ENCODE measurements at regions not wholly inside any gene's neighbourhood (a gene's known extent, or its start where the extent isn't known, plus 50 kb on each side); places are given as distances from the start of the nearest gene placed in this dataset.

DNA sequence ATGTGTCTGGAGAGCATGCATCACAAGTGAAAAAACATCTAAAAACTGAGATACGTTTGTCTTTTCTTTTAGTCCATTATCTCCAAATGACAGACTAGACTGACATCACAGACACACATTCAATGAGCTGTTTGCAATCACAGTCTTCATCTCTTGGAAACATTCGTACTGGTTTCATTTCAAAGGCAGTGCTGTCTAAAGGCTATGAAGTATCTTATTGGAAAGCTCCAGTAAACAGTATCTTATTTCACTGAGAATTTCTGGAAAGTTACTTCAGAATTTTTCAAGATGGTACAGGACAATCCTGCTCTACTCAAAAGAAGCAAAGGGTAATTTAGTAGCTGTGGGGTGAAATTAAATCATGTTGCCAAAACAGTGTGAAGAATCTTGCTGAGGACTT, 53.5 kb upstream of the TNFRSF19 start (continued):
- TF ChIP-seq, protein P1, sequence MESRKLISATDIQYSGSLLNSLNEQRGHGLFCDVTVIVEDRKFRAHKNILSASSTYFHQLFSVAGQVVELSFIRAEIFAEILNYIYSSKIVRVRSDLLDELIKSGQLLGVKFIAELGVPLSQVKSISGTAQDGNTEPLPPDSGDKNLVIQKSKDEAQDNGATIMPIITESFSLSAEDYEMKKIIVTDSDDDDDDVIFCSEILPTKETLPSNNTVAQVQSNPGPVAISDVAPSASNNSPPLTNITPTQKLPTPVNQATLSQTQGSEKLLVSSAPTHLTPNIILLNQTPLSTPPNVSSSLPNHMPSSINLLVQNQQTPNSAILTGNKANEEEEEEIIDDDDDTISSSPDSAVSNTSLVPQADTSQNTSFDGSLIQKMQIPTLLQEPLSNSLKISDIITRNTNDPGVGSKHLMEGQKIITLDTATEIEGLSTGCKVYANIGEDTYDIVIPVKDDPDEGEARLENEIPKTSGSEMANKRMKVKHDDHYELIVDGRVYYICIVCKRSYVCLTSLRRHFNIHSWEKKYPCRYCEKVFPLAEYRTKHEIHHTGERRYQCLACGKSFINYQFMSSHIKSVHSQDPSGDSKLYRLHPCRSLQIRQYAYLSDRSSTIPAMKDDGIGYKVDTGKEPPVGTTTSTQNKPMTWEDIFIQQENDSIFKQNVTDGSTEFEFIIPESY (IDR thresholded peaks at IDR 0.05; ENCODE audit: borderline replicate concordance, low read depth): no peak
- TF ChIP-seq GATA2 (CRISPR knock-in tag; IDR thresholded peaks at IDR 0.05): no peak

DNA sequence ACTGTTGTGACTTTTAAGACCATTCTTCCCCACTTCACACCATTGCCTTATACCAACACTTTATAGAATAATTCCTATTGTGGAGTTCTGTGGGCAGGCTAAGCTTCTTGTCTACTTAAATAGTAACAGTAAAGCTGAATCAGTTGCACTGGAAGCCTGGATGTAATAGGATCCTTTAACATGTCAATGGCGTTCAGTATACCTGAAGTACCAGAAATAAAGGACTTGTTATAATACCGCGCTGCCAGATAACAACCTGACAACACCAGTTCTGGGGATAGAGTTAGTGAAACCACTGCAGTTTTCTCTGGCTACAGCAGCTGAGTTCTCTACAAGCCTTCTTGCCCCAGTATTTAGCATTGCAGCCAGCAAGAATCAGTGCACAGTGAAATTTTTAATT, 52.0 kb upstream of the TNFRSF19 start:
- H2AFZ ChIP-seq (ENCODE audit: low read depth): no peak overlapping the region
- WGBS (ENCODE audit: low lambda C conversion rate): 85% methylated on average over 3 of the region's 3 CpGs
- no peak for TF ChIP-seq SMC3 (IDR thresholded peaks at IDR 0.05; ENCODE audit: low read depth, low read length)
- TF ChIP-seq, protein P2, sequence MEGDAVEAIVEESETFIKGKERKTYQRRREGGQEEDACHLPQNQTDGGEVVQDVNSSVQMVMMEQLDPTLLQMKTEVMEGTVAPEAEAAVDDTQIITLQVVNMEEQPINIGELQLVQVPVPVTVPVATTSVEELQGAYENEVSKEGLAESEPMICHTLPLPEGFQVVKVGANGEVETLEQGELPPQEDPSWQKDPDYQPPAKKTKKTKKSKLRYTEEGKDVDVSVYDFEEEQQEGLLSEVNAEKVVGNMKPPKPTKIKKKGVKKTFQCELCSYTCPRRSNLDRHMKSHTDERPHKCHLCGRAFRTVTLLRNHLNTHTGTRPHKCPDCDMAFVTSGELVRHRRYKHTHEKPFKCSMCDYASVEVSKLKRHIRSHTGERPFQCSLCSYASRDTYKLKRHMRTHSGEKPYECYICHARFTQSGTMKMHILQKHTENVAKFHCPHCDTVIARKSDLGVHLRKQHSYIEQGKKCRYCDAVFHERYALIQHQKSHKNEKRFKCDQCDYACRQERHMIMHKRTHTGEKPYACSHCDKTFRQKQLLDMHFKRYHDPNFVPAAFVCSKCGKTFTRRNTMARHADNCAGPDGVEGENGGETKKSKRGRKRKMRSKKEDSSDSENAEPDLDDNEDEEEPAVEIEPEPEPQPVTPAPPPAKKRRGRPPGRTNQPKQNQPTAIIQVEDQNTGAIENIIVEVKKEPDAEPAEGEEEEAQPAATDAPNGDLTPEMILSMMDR (IDR thresholded peaks at IDR 0.05): no peak
- no peak for TF ChIP-seq FOSL2 (IDR thresholded peaks at IDR 0.05; ENCODE audit: borderline replicate concordance, low read depth)

More for the DNA sequence above, 52.0 kb upstream of the TNFRSF19 start:
- Histone ChIP-seq H3K9me3 (no peaks in the 10 kb centered on the region), H3K9ac (no peak overlapping the region), H3K27ac (ENCODE audit: low read depth in 2 of 2, low read length in 1 of 2) (no peak overlapping the region), H3K9me2 (no peaks in the 10 kb centered on the region), H3K4me2 (no peak overlapping the region), H3F3A (replicated peaks; ENCODE audit: insufficient read depth) (no peaks in the 10 kb centered on the region), H3K36me3 (replicated peaks in 1 of 2; ENCODE audit: control insufficient read depth in 1 of 2, insufficient read depth in 2 of 2, low read length in 1 of 2) (no peaks in the 10 kb centered on the region), H3K4me3 (ENCODE audit: low read depth in 2 of 2, low read length in 1 of 2) (no peak overlapping the region), H3K27me3 (ENCODE audit: insufficient read depth) (no peaks in the 10 kb centered on the region), H3K4me1 (ENCODE audit: control insufficient read depth in 1 of 2, insufficient read depth in 2 of 2, low read depth in 1 of 2, low read length in 1 of 2) (peaks cover 0 to 3% of the 10 kb centered on the region in 2 experiments; a peak in 2 of 4 replicates), H3K79me2 (ENCODE audit: insufficient read depth) (no peaks in the 10 kb centered on the region), H4K20me1 (ENCODE audit: insufficient read depth) (no peaks in the 10 kb centered on the region)
- DNase-seq: no peak
- ChIA-PET CTCF (interaction anchor here (1.2 kb wide), 1 partner anchor 14 kb away, joined by 4 read pairs; no protein-coding TSS in a partner anchor), POLR2A (no interaction called here)

Data from SK-N-SH (cell line).